Neural cell (in vitro differentiated cells): ENCODE measurements at regions not wholly inside any gene's neighbourhood (a gene's known extent, or its start where the extent isn't known, plus 50 kb on each side); places are given as distances from the start of the nearest gene placed in this dataset.

Experiments
- CTCF ChIP-seq: fragments of 450-650 bp; IDR thresholded peaks from 2 replicates; pipeline ENCODE4 v1.5.1; 2014; ENCODE audit warnings: antibody characterized with exemption, mild to moderate bottlenecking, moderate library complexity; ENCODE audit not compliant: poor library complexity, severe bottlenecking
- EP300 ChIP-seq: fragments of 450-650 bp; conservative IDR thresholded peaks from 2 replicates; pipeline ENCODE4 v1.6.1; 2014; ENCODE audit warnings: antibody characterized with exemption, mild to moderate bottlenecking, moderate library complexity; ENCODE audit not compliant: poor library complexity, severe bottlenecking
- EZH2 ChIP-seq: fragments of 200-600, 300-800 bp; shearing (Covaris generic), sonication (generic); IDR thresholded peaks from 2 replicates; pipeline ENCODE4 v1.6.1; 2014; ENCODE audit warnings: antibody characterized with exemption, low read length, borderline replicate concordance, mild to moderate bottlenecking; ENCODE audit not compliant: insufficient read depth, poor library complexity, severe bottlenecking
- MXI1 ChIP-seq: fragments of 450-650 bp; conservative IDR thresholded peaks from 2 replicates; pipeline ENCODE4 v1.6.1; 2014; ENCODE audit warnings: antibody characterized with exemption, mild to moderate bottlenecking; ENCODE audit not compliant: poor library complexity, severe bottlenecking
- POLR2AphosphoS5 ChIP-seq: IDR thresholded peaks from 2 replicates; pipeline ENCODE4 v1.6.1; 2012
- RAD21 ChIP-seq: fragments of 450-650 bp; conservative IDR thresholded peaks from 2 replicates; pipeline ENCODE4 v1.6.1; 2014; ENCODE audit warnings: antibody characterized with exemption, mild to moderate bottlenecking, moderate library complexity
- REST ChIP-seq: IDR thresholded peaks from 2 replicates; pipeline ENCODE4 v1.6.1; 2012; ENCODE audit warnings: borderline replicate concordance
- SMC3 ChIP-seq: fragments of 450-650 bp; conservative IDR thresholded peaks from 2 replicates; pipeline ENCODE4 v1.6.1; 2014; ENCODE audit warnings: antibody characterized with exemption, mild to moderate bottlenecking, moderate library complexity; ENCODE audit not compliant: poor library complexity
- TAF1 ChIP-seq: IDR thresholded peaks from 2 replicates; pipeline ENCODE4 v1.6.1; 2012; ENCODE audit warnings: low read depth

- TF ChIP-seq POLR2AphosphoS5: no peak
- no peak for TF ChIP-seq CTCF
- TF ChIP-seq EP300: no peak
- TF ChIP-seq REST: no peak
- no peak for TF ChIP-seq SMC3
- no peak for TF ChIP-seq EZH2
- no peak for TF ChIP-seq MXI1
- no peak for TF ChIP-seq TAF1
- TF ChIP-seq RAD21: no peak
These were observed 453.0 kb upstream of the CDH20 start for GRCh38 chr18:60880184-60880583.
